ENCODE measurements at regions not wholly inside any gene's neighbourhood (a gene's known extent, or its start where the extent isn't known, plus 50 kb on each side); places are given as distances from the start of the nearest gene placed in this dataset.

GRCh38 chr14:39807271-39807670 lies 375.0 kb upstream of the FBXO33 start:
- Histone ChIP-seq H3K4ac (ENCODE audit: low read depth, low read length) (no peak overlapping the region), H2BK15ac (ENCODE audit: low read depth, low read length) (no peak overlapping the region), H3K79me1 (ENCODE audit: insufficient read depth, low read depth, low read length, poor library complexity, severe bottlenecking) (no peaks in the 10 kb centered on the region), H3K23ac (ENCODE audit: insufficient read length, low read depth, low read length) (no peak overlapping the region), H3K14ac (ENCODE audit: insufficient read depth, low read length) (no peak overlapping the region), H3K4me1 (ENCODE audit: insufficient read depth, low read length) (no peaks in the 10 kb centered on the region; the same call in 1 of the 2 replicates), H3K4me2 (ENCODE audit: insufficient read depth, insufficient read length, low read length) (no peak overlapping the region), H3K27ac (ENCODE audit: insufficient read length, low read depth, low read length) (no peak overlapping the region), H3K79me2 (ENCODE audit: insufficient read depth, low read length) (no peaks in the 10 kb centered on the region), H2BK20ac (ENCODE audit: low read depth, low read length, poor library complexity, severe bottlenecking) (no peak overlapping the region), H2AFZ (ENCODE audit: low read length) (no peak overlapping the region), H4K8ac (replicated peaks; ENCODE audit: insufficient read length, low read depth, low read length) (no peak overlapping the region), H4K5ac (ENCODE audit: insufficient read length, low read depth, low read length) (no peak overlapping the region), H2AK5ac (ENCODE audit: insufficient read length, low read length) (no peak overlapping the region), H4K20me1 (ENCODE audit: control insufficient read depth, insufficient read depth, insufficient read length) (no peaks in the 10 kb centered on the region), H2BK5ac (ENCODE audit: insufficient read length, low read length) (no peak overlapping the region), H3K18ac (ENCODE audit: insufficient read length, low read depth, low read length) (no peak overlapping the region), H4K91ac (ENCODE audit: insufficient read length, low read depth, low read length) (no peak overlapping the region), H3K56ac (ENCODE audit: insufficient read length, low read depth, low read length) (no peak overlapping the region), H3K27me3 (ENCODE audit: insufficient read depth, low read length) (no peaks in the 10 kb centered on the region), H3T11ph (ENCODE audit: low read length) (no peak overlapping the region), H2BK12ac (ENCODE audit: insufficient read length, low read depth, low read length) (no peak overlapping the region), H3K9ac (ENCODE audit: extremely low read depth, insufficient read length, low read length) (no peak overlapping the region), H2BK120ac (ENCODE audit: low read depth, low read length, poor library complexity, severe bottlenecking) (no peak overlapping the region), H3K23me2 (ENCODE audit: insufficient read length, low read depth, low read length, poor library complexity, severe bottlenecking) (no peaks in the 10 kb centered on the region), H3K9me3 (ENCODE audit: control insufficient read depth, low read depth, low read length) (no peaks in the 10 kb centered on the region)
- no peaks in the 10 kb centered on the region; a peak in 1 of 5 replicates for H3K9me3 Mint-ChIP-seq
- no CpG with 5 or more reads among the region's 3 CpGs for WGBS (ENCODE audit: extremely low coverage, insufficient read length, low lambda C conversion rate)
- TF ChIP-seq CTCF (conservative IDR thresholded peaks at IDR 0.05): no peak
- 0 out of 7 replicates have a peak, but pooled peaks cover 0 to 2% (median 0%) of the 10 kb centered on the region in 3 experiments for H3K36me3 Mint-ChIP-seq (ENCODE audit: insufficient read depth in 1 of 3, low read depth in 3 of 3)
- H3K4me1 Mint-ChIP-seq: peaks cover 6 to 7% of the 10 kb centered on the region in 2 experiments; a peak in 3 of 4 replicates
- H3K27ac Mint-ChIP-seq: no peak overlapping the region
- DNase-seq: no peak
- no peak overlapping the region for H3K4me3 Mint-ChIP-seq
- no peaks in the 10 kb centered on the region for H3K27me3 Mint-ChIP-seq (ENCODE audit: low read depth)
